ENCODE measurements at regions not wholly inside any gene's neighbourhood (a gene's known extent, or its start where the extent isn't known, plus 50 kb on each side); places are given as distances from the start of the nearest gene placed in this dataset.
"Not testable (repeated sequence)": the region's sequence is repeated elsewhere in the genome, so short reads cannot be mapped to it uniquely, and the experiment has no call there.

DNA sequence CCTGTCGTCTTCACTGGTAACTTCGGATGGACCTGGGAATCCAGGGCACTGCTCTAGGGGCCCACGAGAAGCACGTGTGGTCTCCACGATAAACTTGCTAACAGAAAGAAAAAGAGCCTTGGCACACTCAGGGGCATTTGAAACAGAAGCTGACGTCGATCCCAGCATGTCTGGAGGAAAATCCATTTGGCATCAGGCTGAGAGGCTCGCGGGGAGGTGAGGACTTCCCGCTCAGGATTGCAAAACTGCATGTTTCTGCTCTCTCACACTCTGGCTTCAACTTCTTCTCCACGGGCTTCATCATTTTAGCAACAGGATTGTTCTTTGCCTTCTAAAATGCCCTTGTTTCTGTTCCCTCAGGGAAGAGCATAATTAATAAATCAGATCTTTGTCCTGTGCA, 181.7 kb upstream of the COPS8 start:
- DNase-seq (ENCODE audit: low read depth): no peak

DNA sequence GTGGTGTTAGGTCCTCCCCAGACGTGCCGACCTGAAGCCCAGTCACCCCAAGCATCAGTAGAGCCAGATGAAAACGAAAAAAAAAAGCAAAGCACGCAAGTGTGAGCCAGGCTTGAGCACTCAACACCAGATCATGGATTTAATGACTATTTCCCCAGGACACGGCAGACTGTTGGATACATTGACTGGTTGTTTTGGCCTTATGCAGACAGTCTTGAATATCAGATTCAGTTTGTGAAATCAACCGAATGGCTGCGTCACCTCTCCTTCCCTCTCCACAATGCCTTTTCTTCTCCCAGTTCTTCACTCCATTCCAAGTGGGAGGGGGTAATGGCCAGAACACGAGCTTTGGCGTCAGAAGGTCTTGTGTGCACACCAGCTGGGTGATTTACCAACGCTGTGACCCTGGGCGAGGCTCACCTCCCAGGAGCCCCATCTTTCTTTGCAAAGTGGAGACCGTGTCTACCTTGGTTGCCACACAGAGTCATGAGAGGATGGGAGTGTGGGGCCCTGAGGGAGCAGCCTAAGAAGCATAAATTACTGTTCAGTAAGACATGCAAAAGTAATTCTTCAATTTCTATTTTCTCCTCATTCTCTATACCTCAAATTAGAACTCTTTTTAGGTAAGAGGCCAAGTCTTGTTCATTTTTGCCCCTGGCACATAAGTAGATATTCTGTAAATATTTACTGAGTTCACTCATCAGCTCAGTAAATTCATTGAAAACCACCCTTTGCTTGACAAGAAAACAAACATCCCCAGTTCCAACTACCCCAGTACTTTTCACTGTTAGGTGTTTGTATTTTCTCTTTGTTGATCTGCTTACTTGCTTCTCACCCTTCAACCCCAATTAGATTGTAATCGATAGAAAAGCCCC, 181.1 kb upstream of the COPS8 start:
- DNase-seq (ENCODE audit: low read depth): no peak

DNA sequence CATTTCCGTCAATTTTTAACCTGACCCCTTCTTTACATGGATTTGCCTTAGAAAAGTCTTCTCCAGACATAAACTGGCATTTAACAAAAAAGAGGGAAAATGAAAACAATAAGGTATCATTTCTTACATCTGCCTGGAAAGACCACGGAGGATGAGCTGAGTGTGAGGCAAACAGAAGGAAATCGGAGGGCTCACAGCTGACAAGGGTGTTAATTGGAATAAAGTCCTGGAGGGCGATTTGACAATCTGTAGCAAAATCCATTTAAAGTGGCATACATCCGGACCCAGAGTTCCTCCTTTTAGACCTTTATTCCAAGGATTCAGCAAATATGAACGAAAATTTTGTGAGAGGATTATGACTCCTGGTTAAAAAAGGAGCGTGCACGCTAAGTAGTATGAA, 179.7 kb upstream of the COPS8 start:
- no peak for DNase-seq (ENCODE audit: low read depth)

DNA sequence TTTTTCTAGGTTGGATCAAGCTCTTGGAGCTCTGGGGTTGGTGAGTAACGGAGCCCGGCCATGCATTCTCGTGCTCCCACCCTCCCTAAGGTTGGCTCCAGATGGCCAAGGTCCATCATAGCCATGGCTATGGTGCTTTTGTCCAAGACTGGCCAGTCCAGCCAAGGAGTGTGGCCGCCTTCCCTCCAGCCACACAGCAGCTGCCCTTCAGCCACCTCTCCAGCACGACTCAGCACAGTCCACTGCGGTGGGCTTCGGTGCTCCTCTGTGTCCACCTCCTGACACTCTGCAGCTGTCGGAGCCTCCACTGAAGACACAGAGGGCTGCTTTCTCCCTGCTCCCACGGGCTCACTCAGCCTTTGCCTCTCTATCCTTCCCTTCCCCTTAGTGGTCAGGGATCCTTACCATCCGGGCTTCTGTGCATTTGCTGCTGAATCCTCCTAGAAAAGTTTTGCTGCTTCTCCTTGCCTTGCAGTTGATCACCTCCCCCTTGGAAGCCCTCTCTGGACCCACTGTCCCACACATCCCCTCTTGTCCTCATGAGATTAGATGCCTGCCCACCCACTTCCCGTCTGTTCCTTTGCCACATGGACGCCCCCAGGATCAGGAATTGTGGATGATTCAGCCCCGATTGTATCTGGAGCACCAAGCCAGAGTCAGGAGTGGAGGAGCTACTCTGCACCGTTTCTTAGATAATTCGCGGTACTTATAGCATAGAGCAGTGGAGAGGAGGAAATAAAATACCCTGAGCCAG, 177.1 kb upstream of the COPS8 start:
- no peak for DNase-seq (ENCODE audit: low read depth)

DNA sequence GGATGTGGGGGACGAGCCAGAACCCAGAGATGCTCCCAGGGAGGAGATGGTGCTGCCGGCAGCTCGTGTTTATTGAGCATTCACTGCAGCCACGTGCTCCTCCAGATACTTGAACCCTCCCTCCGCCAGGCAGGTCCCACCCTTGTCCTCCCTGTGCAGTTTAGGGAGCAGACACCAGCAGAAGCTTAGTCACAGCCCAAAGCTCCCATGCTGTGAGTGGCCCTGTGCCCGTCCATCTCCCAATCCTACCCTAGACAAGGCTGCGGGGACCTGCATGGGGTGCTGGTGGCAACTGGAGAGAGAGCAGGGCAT, 176.5 kb upstream of the COPS8 start:
- no peak for DNase-seq (ENCODE audit: low read depth)

GRCh38 chr2:236909802-236910201, 175.9 kb upstream of the COPS8 start:
- no peak for DNase-seq (ENCODE audit: low read depth)

- no peak for DNase-seq (ENCODE audit: low read depth)
Observed at GRCh38 chr2:236910781-236911495, 174.8 kb upstream of the COPS8 start.

DNA sequence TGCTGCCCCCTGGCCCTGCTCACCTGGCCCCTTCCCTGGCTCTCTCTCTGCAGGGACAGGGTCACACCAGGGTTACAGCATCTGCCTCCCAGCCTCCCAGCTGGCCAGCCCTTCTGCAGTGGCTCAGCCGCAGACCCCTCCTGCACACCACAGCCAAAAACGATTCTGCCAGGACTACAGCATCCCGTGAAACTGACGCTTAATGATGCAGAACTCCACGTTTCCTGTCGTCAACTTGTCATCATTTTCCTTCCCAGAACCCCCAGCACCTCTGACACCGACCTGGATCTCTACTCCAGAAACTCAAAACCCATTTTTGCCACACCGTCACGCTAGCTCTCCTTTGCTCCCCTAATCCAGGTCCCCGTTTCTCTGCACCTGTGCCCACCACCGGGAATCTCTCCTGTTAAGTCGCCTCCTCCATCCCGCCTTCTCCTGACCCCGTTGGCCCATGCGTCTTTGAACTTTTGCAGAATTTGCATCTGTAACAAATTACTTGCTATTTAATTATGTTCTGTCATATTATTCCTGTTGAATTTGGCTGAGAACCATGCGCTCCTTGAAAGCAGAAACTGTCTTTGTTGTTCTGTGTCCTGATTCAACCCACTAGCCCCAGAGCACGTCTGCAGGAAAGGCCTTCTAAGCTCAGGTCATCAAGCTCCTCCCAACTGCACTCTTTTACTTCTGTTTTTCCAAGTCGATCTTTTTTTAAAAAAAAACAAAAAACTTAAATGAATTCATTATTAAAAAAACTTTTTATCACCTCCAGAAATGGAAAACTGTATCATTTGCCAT, 173.2 kb upstream of the COPS8 start:
- DNase-seq (ENCODE audit: low read depth): no peak

DNA sequence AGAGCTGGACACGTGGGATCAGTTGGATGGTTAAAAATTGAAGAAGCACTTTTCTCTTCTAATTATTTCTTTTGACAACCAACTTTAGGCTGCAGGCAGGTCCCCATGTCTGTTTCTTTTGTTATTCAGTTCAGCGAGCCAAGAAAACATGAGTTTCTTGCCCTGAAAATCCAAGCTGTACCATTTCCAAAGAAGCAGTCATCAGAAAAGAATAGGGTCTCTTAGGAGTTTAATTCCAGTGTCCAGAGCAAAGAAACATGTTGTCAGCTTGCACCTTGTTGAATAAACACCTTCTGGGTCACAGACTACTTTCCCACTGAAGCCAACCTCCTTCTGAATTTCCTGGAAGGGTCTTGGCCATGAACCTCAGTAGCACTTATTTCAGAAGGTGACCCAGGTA, 170.5 kb upstream of the COPS8 start:
- DNase-seq (ENCODE audit: low read depth): no peak

- DNase-seq (ENCODE audit: low read depth): no peak
Observed at GRCh38 chr2:236915726-236916125, 170.0 kb upstream of the COPS8 start.

- no peak for DNase-seq (ENCODE audit: low read depth)
Observed at GRCh38 chr2:236916181-236916580, 169.5 kb upstream of the COPS8 start.

DNA sequence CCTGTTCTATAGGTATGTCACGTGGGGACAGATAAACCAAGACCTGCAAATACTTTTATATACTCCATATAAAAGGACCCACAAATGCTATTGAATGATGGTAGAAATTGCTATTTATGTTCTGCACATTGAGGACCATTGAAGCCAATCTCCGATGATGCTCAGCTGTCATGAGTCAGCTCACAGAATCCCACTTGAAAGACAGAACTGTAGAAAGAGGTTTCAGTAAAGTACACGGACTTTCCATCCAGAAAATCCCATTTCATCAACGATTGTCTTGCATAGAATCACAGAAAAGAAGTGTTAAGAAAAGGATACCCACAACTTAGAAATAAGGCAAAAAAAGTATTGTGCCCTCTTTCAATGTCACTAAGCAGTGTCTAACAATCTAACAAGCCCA, 169.0 kb upstream of the COPS8 start:
- no peak for DNase-seq (ENCODE audit: low read depth)

DNA sequence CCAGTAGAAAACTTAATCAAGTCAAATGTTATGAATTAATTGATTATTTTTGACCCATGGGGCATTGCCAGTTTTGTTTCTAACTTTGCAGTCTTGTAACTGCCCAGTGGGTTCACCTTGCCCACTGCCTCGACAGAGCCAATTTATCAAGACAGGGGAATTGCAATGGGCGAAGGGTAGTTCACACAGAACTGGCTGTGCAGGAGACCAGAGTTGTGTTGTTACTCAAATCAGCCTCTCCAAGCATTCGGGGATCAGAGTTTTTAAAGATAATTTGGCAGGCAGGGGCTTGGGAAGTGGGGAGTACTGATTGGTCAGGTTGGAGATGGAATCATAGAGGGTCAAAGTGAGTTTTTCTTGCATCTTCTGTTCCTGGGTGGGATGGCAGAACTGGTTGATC, 168.5 kb upstream of the COPS8 start:
- DNase-seq (ENCODE audit: low read depth): no peak

DNA sequence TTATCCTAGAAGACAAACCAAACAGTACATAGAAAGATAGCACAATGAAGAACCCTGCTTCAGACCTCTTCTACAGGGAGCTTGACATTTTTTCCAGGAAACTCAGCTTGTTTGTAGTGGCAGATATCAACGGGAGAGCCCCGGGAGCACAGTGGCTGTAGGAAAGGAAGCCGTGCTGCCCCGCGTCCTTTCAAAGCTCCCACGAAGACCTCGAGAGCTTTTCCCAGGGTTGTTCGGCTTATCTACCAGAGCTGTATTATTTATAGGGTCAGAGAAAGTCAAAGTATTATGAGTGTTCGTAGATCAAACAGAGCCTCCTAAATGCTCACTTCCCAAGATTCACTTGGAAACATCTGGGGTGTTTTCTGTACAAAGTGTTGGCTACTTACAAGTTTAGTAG, 167.1 kb upstream of the COPS8 start:
- no peak for DNase-seq (ENCODE audit: low read depth)

GRCh38 chr2:236919209-236919608, 166.5 kb upstream of the COPS8 start:
- DNase-seq (ENCODE audit: low read depth): no peak

DNA sequence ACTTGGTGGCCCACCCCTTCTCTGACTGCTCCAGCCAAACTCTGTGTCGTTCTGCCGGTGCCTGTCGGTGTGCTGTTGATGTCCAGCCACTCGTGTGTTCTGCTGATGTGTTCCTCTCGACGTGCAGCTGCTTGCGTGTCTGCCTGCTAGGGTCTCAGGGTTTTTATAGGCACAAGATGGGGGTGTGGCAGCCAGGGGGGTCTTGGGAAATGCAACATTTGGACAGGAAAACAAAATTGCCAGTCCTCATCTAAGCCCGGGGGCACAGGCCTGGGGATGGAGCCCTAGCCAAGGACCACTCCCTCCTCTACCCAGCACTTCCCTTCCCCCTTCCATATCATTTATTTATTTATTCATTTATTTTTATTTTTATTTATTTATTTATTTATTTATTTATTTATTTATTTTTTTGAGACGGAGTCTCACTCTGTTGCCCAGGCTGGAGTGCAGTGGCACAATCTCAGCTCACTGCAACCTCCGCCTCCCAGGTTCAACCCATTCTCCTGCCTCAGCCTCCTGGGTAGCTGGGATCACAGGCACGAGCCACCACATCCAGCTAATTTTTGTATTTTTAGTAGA, 165.8 kb upstream of the COPS8 start:
- not testable (repeated sequence) for DNase-seq (ENCODE audit: low read depth)

DNA sequence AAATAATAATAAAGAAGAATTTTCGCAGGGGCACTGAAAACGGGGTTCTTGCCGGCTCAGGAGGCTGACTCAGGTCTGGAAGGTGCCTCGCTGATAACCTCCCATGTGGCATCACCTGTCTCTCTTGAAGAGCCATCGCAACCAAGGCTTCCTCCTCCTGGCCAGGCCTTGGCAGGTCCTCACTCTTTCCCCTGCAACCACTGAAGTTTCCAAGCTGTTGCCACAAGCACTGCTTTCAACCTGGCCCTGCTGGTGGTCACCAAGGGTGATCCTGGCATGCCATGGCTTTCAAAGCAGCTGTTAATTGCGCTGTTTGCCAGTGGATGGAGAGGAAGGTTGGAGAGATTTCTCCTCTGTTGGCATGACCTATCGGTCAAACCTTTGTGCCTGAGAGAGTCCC, 163.6 kb upstream of the COPS8 start:
- no peak for DNase-seq (ENCODE audit: low read depth)

DNA sequence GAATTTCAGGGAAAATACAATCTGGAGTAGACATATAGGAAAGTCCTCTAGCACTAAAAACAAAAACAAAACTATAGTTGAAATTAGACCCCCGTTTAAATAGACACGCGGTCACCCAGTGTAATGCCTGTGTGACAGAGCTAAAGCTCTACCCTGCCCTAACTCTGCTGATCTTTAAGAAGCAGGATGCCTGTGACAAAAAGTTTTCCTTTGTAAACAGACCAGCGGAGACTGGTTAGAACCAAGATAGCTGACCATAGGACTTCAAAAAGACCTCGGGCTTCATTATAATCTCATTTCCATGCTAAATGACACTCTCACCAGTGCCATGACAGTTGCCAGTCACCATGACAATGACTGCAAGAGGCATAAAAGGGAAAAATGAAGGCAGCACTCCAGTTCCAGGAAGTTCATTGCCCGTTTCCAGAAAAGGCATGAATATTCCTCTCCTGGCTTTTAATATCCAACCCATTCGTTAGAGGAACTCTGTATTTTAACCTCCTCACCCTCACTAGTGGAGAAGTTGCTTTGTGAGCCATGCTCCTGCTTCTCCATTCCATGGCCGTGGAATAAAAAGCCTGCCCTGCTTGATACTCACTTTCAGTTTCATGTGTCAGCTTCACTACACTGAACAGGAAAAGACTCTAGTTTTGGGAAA, 157.2 kb upstream of the COPS8 start:
- no peak for DNase-seq (ENCODE audit: low read depth)

DNA sequence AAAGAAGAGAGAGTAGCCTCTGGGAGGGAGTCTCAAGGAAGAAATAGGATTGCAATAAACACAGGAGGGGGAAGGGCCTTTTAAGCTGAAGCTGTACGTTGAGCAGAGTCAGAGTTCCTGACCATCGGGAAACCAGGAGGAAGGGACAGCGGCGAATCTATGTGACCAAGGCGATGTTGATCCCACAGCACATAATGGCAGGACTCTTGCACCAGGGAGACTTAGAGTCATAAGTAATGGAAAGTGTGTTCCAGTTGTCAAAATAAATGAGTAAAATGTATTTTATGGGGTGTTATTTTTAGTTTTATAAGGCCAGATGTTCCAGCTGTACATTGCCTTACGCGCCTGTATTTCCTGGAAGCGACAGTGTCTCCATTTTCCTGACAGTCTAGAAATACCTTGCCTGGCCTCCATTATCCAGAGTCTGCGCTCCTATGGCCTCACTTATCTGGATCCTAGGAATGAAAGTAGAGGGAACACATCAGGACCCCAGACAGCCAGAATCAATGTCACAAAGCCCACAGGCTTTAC, 152.8 kb upstream of the COPS8 start:
- no peak for DNase-seq (ENCODE audit: low read depth)

- DNase-seq (ENCODE audit: low read depth): no peak
Observed at GRCh38 chr2:236934166-236934565, 151.5 kb upstream of the COPS8 start.

- DNase-seq (ENCODE audit: low read depth): no peak
Observed at GRCh38 chr2:236934656-236935055, 151.0 kb upstream of the COPS8 start.

All from activated T-cell treated with anti-CD3 and anti-CD28 coated beads for 24 hours (primary cell).